DND-41 (cell line): ENCODE measurements at regions not wholly inside any gene's neighbourhood (a gene's known extent, or its start where the extent isn't known, plus 50 kb on each side); places are given as distances from the start of the nearest gene placed in this dataset.

Experiments
- EZH2 ChIP-seq: IDR thresholded peaks from 3 replicates; pipeline ENCODE4 v1.6.1; 2012; ENCODE audit warnings: borderline replicate concordance, low read depth, mild to moderate bottlenecking, moderate library complexity, low read length, inconsistent platforms; ENCODE audit not compliant: severe bottlenecking
- TF ChIP-seq, protein P1 (sequence below): IDR thresholded peaks from 2 replicates; pipeline ENCODE4 v1.5.1; 2012; ENCODE audit warnings: borderline replicate concordance, low read length, moderate library complexity, mild to moderate bottlenecking; ENCODE audit not compliant: poor library complexity, severe bottlenecking; ENCODE audit errors: extremely low read depth

DNA sequence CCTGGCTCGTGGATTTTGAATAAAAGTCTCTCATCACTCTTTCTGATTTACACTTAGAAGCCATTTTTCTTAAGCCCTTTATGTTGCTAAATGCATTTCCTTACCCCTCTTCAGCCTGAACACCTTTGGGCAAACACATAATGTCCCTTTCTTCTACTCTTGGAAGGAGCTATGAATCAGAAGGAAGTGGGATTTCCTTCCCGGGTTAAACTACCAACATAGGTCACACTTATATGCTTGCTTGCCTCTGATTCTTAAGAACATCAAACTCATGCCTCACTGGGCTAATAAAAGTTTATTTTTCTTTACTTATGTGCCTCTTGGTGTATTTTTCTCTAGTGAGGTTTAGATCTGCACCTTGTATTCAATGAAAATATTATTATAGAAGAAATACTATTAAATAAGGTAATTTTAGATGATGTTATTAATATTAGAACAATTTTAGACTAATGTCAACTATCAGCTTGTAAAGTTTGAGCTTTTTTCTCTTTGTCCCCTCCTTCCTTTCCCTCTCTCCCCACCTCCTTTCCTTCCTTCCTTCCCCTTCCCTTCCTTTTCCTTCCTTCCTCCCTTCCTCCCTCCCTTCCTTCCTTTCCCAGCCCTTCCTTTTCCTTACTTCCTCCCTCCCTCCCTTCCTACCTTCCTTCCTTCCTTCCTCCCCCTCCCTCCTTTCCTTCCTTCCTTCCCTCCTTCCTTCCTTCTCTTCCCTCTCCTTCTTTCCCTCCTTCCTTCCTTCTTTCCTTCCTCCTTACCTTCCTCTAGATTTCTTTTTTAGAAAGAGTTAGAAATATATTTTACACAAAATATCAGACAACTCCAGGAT, 66.5 kb upstream of the KCNJ6 start:
- no peak for TF ChIP-seq EZH2
- TF ChIP-seq, protein P1, sequence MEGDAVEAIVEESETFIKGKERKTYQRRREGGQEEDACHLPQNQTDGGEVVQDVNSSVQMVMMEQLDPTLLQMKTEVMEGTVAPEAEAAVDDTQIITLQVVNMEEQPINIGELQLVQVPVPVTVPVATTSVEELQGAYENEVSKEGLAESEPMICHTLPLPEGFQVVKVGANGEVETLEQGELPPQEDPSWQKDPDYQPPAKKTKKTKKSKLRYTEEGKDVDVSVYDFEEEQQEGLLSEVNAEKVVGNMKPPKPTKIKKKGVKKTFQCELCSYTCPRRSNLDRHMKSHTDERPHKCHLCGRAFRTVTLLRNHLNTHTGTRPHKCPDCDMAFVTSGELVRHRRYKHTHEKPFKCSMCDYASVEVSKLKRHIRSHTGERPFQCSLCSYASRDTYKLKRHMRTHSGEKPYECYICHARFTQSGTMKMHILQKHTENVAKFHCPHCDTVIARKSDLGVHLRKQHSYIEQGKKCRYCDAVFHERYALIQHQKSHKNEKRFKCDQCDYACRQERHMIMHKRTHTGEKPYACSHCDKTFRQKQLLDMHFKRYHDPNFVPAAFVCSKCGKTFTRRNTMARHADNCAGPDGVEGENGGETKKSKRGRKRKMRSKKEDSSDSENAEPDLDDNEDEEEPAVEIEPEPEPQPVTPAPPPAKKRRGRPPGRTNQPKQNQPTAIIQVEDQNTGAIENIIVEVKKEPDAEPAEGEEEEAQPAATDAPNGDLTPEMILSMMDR = no peak
